PC-9 (cell line): ENCODE measurements at regions not wholly inside any gene's neighbourhood (a gene's known extent, or its start where the extent isn't known, plus 50 kb on each side); places are given as distances from the start of the nearest gene placed in this dataset.

ENCODE experiments used
- CTCF ChIP-seq: fragments of 200-600 bp; sonication (generic); conservative IDR thresholded peaks from 2 replicates; pipeline ENCODE4 v1.6.1; 2017; ENCODE audit warnings: mixed run types, antibody characterized with exemption, mild to moderate bottlenecking, moderate library complexity
- EZH2 ChIP-seq: fragments of 200-600 bp; sonication (generic); IDR thresholded peaks from 2 replicates; pipeline ENCODE4 v1.8.0; 2017; ENCODE audit warnings: antibody characterized with exemption, low read depth

- no peak for TF ChIP-seq CTCF
- TF ChIP-seq EZH2 = no peak
These were observed 135.9 kb upstream of the AGBL1 start for GRCh38 chr15:85943791-85944190.
